ENCODE measurements at regions not wholly inside any gene's neighbourhood (a gene's known extent, or its start where the extent isn't known, plus 50 kb on each side); places are given as distances from the start of the nearest gene placed in this dataset.
"Not testable (repeated sequence)": the region's sequence is repeated elsewhere in the genome, so short reads cannot be mapped to it uniquely, and the experiment has no call there.

DNA sequence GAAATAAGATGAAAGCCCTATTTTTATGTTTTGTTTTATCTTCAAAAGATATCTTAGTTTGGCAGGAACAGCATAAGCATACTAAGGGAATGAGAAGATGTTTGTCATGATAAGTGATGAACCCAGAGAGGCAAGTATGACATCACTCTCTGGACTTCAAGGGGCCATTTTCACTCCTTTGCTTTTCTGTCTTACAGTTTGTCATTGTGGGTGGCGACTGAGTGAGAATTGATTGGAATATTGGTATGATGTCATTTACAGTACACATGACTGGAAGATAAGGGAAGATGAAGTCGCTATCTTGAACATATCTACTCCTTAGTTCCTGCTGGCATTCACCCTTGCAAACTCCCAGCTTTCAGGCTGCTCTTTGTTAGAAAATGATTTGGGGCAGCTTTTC lies 258.1 kb upstream of the RAB4A start:
- TF ChIP-seq, protein P1, sequence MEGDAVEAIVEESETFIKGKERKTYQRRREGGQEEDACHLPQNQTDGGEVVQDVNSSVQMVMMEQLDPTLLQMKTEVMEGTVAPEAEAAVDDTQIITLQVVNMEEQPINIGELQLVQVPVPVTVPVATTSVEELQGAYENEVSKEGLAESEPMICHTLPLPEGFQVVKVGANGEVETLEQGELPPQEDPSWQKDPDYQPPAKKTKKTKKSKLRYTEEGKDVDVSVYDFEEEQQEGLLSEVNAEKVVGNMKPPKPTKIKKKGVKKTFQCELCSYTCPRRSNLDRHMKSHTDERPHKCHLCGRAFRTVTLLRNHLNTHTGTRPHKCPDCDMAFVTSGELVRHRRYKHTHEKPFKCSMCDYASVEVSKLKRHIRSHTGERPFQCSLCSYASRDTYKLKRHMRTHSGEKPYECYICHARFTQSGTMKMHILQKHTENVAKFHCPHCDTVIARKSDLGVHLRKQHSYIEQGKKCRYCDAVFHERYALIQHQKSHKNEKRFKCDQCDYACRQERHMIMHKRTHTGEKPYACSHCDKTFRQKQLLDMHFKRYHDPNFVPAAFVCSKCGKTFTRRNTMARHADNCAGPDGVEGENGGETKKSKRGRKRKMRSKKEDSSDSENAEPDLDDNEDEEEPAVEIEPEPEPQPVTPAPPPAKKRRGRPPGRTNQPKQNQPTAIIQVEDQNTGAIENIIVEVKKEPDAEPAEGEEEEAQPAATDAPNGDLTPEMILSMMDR (IDR thresholded peaks at IDR 0.05; ENCODE audit: insufficient read depth, missing control alignments) = no peak

GRCh38 chr1:229013981-229014380 lies 256.9 kb upstream of the RAB4A start:
- TF ChIP-seq, protein P1 (IDR thresholded peaks at IDR 0.05; ENCODE audit: insufficient read depth, missing control alignments) = no peak
- FAIRE-seq (peak; percentile 74), DNase-seq (ENCODE audit: insufficient read length, low spot score) (no peak)

More for the DNA sequence above, 258.1 kb upstream of the RAB4A start:
- FAIRE-seq = no peak
- no peak for DNase-seq (ENCODE audit: insufficient read length, low spot score)

GRCh38 chr1:229015806-229016205 lies 255.1 kb upstream of the RAB4A start:
- FAIRE-seq (no peak), DNase-seq (ENCODE audit: insufficient read length, low spot score) (no peak)
- TF ChIP-seq, protein P1 (IDR thresholded peaks at IDR 0.05; ENCODE audit: insufficient read depth, missing control alignments) = no peak

- TF ChIP-seq, protein P1 (IDR thresholded peaks at IDR 0.05; ENCODE audit: insufficient read depth, missing control alignments) = no peak
- FAIRE-seq (no peak), DNase-seq (ENCODE audit: insufficient read length, low spot score) (no peak)
Measured at GRCh38 chr1:229017091-229017490, 253.8 kb upstream of the RAB4A start.

DNA sequence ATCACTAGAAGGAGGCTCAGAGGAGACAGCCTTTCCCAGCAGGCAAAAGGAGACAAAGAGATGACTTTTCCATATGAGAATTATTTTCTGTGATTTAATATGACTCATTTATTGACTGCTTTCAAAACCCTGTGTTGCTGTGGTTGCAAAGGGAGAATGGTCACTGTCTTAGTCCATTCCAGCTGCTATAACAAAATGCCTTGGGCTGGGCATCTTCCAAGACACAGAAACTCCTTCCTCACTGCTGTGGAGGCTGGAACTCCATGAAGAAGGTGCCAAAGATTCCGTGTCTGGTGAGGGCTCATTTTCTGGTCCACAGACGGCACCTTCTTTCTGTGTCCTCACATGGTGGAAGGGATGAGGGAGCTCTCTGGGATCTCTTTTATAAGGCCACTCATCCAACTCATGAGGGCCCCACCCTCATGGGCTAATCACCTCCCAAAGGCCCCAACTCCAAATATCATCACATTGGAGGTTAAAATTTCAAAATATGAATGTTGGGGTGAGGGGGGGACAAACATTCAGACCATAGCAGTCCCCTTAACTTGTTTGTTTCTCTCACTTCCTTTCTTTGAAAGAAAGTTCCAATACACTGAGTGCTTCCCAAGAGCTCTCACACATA lies 252.1 kb upstream of the RAB4A start:
- FAIRE-seq = no peak
- no peak for DNase-seq (ENCODE audit: insufficient read length, low spot score)
- TF ChIP-seq, protein P1 (IDR thresholded peaks at IDR 0.05; ENCODE audit: insufficient read depth, missing control alignments) = no peak

GRCh38 chr1:229019663-229020271 lies 251.1 kb upstream of the RAB4A start:
- TF ChIP-seq, protein P1 (IDR thresholded peaks at IDR 0.05; ENCODE audit: insufficient read depth, missing control alignments) = no peak
- DNase-seq (ENCODE audit: insufficient read length, low spot score) (no peak), FAIRE-seq (no peak)

DNA sequence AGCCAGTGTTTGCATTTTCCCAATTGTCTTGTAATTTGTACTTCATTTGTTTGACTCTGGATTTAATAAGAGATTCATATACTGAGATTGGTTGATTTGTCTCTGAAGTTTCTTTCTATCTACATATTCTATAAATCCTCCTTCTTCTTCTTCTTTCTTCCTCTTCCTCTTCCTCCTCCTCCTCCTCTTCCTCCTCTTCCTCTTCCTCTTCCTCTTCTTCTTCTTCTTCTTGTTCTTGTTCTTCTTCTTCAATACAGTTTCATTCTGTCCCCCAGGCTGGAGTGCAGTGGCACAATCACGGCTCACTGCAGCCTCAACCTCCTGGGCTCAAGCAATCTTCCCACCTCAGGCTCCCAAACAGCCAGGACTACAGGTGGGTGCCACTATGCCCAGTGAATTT lies 249.9 kb upstream of the RAB4A start:
- not testable (repeated sequence) for FAIRE-seq; DNase-seq (ENCODE audit: insufficient read length, low spot score)
